ENCODE measurements at regions not wholly inside any gene's neighbourhood (a gene's known extent, or its start where the extent isn't known, plus 50 kb on each side); places are given as distances from the start of the nearest gene placed in this dataset.
A peak's percentile ranks its signal among the peaks of the same experiment; 100 is the strongest.

DNA sequence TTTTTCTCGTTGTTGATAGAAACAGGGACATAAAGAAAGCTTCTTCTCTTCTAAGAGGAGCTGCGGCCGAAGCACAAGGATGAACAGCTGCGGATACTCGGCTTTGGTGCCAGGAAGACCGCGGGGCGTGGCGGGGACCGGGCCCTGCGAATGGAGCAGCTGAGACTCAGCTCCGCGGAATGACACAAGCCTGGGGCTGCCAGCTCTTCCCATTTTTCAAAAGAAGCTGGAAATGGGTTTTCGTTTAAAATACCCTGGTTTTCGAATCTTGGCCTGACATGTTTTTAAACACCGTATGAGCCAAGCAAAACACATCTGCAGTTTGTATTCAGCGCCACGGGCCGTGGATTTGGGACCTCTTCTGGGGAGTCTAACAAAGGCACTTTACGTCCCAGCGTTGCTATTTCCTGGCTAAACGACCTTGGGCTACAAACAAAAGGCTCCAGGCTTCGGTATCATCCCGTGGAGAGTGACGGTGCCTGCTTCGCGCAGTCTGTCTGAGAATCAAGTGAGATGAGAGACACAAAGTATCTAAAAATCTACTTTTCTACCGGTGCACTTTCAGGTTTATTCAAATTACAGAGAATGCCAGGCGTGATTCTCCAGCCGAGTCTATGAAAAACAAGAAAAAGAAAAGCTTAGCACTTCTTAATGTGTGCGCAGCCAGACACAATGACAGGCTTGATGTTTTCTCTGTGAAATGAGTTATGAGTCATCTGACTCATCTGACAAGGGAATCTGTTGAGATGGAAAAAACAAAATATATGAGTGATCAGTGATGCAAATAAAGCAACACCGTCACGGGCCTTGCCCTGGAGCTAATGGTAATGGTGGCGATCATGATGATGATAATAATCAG, 114.0 kb upstream of the TMEM132D start:
- DNase-seq (ENCODE audit: low spot score) = no peak

DNA sequence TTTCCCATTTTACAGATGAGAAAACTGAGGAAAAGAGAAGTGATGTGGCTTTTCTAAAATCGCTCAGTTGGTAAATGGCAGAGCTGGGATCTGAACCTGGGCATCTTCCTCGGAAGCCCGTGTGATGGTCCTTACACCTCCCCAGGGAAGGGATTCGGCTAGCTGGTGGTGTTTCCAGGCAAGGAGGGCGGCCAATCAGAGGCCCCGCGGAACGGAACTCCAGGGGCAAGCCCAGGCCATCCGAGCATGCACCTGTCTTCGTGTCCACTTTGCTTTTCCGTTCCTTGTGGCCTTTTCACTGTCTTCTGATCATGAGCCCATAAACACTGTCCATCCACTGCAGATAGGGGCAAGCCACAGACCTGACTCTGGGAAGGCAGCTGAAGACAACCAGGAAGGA, 114.8 kb upstream of the TMEM132D start:
- DNase-seq (ENCODE audit: low spot score) = no peak

DNA sequence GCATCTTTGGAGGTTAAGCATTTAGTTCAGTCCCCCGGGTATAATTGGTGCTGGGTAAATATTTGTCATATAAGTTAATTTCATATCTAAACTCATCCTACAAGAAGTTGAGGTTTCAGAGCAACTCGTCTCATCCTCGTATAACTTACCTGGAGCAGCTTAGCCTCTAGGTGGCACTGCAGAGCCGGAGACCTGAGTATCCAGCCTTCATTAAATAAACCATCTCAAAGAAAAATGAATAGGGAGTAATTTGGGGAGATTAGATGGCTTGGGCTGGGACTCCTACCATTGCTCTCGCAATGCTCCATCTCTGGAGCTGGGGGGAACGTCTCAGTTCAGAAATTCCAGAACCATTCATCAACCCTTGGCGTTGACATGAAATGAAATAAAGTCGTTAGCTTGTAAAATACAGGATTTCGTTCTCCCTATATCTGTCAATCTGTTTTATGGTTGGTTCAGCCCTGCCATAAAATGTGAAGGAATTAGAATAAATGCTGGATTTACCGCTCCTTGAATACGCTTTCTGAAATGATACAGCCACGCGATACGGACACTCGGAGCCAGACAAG, 122.9 kb upstream of the TMEM132D start:
- DNase-seq (ENCODE audit: low spot score) = no peak

DNA sequence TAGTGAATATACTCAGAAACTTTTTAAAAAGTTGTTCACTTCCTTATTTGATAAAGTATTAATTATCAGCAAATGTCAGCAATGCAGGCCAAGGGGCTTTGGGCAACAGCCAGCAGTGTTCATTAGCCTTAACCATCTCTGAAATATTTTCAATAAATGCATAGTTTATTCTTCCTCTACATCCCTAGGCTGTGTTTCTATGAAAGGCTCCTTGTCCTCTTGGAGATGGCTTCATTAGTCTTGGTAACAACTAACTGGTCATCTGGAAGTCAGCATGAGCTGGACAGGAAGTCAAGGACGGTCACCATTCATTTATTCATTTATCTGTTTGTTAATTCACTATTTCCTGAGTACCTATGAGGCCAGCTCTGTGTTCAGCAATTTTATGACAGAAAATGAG, 124.0 kb upstream of the TMEM132D start:
- DNase-seq (ENCODE audit: low spot score) = no peak

DNA sequence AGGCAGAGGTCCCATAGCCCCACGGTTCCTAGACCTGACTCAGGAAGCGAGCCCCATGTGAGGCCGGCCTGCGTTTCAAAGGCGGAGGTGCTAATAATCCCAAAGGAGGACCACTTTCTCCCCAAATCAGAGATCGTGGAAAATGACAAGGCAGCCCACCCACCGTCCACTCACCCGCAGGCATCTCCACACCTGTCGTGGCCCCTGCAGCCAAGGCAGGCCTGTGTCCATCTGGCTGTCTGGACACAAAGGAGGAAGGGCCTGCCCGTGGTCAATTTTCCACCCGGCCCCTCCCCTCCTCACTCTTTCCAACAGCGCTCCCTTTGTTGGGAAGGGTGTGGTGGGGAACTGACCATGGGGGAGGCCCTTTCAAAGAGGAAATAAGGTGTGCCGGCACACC, 125.3 kb upstream of the TMEM132D start:
- DNase-seq (ENCODE audit: low spot score) = no peak

DNA sequence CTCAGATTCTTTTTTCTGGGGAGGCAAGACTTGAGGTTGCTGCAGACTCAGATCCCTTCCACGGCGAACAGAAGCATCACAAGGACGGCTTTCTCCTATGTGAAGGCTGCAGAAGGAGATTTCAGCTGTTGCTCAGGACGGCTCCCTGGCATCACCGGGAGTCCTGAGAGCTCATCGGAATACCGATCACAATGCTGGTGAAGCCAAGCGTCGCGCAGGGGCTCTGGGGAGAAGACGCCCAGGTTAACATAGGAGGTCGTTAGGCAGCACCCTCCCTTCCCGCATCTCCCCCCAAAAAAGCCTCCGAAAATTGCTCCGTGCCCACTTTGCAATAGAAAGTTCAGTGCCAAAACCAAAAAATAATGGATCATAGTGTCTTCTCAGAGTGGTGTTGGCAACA, 127.2 kb upstream of the TMEM132D start:
- no peak for DNase-seq (ENCODE audit: low spot score)

DNA sequence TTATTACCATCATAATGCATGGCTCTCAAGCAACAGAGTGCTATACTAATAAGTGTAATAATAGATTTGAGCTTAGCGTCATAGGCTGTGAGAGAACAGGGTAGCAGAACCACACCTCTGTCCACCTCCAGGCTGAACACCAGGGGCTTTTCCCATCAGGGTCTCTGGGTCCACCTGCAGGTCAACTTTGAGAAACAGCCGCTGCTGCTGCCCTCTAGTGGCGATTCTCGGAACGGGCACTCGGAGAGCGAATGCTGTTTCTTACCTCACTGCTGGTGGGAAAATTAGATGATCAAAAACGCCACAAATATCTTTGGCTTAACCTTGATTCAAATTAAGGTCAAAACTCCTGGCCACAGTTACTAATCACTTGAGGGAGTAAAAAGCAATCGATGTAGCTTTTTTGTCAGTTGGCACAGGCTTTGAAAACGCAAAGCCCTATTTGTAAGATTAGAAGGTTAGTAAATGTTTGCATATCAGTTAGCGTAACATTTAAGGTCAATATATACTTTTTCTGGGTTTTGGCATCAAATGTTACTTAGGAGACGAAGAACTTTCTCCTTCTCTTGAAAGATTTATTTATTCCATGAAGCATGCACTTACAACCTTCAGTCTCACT, 127.9 kb upstream of the TMEM132D start:
- peak; percentile 26 for DNase-seq (ENCODE audit: low spot score)

DNA sequence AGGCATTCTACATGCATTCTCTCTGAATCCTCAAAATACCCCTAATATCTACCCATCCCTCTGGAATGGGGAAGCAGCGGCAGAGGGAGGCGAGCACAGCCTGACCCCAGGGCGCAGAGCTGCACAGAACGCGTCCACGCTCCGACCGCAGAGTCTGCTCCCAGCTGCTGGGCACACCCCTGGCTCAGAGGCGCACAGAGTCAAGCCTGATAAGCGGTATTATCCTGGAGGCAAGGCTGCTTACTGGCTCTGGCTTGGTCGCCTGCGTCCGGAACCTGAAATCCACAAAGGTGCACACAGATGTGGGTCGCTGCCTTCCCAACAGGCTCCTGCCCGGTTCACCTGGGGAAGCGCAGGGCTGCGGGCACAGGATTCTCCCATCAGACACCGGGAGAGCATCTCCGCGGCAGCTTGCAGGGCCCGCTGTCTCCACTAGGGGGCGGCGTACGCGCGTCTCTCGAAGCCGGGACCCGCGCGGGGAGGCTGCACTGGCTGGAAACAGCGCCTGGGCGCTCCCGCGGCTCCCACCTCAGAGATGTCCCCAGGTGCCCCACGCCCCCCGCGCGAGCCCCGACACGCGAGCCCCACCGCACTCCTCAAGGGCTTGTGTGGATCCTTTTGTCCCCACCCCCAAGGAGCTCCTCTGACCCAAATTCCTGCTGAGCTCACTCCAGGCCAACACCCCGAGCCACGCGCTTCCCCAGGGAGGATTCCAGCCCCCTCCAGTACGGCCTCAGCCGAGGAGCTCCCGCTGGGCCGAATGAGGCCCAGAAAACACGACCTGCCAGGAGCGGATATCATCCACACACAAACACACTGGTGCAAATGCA, 120.1 kb upstream of the FZD10 start:
- DNase-seq (ENCODE audit: low spot score) = peak; percentile 48

DNA sequence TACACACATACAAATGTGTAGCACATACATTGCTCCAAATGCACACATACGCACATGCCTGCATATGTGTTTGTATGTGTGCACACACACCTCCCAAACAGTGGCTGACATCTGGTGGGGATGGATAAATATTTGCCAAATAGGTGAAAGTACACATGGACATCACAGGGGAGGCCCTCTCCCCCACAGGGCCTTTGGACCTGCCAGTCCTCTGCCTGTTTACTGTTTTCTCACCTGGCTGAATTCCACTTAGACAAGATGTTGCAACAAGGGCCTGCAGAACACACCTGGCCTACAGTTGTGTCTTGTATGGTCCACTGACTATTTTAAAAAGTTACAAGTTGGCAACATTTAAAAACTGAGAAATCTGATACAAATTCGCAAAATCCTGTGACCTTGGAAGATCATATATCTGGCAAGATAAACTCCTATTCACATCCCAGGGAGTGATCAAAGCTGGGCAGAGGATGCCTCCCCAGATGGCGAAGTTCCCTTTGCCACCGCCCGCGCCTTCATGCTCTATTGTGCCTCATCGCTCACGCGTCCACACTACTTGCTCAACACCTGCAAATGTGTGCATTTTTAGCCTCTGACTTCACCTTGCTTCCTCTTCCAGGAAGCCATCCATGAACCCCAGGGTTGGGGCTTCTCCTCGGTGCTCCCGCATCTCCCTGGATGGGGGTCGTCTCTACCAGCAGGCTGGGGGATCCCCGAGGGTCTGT, 118.4 kb upstream of the FZD10 start:
- no peak for DNase-seq (ENCODE audit: low spot score)

DNA sequence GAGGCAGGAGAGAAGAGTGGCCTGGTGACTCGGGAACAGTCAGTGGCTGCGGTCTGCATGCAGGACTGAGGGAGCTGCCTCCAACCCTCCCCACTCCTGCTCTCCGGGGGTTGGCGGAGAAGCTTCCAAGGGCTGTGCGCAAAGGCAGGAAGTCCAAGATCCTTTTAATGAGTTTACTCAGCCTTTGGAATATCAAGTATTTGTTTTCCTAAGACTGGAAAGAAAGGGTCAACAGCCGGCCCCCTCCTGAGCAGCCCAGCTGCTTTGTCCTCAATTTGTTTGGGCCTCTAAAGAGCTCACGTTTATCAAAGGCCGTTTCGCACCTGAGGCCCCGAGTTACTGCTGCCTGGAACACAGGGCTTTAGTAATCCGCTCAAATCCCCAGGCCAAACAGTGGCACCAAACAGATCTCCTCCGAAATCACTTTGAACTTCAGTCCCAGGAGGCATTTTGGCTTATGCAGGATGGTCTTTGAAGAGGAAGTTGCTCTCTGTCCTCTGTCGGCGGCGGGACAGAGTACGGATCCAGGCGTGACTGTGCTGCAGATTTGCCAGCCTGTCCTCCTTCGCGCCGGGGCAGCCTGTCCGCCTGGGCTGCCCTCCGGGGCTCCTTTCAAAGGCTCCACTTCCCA, 117.2 kb upstream of the FZD10 start:
- no peak for DNase-seq (ENCODE audit: low spot score)

DNA sequence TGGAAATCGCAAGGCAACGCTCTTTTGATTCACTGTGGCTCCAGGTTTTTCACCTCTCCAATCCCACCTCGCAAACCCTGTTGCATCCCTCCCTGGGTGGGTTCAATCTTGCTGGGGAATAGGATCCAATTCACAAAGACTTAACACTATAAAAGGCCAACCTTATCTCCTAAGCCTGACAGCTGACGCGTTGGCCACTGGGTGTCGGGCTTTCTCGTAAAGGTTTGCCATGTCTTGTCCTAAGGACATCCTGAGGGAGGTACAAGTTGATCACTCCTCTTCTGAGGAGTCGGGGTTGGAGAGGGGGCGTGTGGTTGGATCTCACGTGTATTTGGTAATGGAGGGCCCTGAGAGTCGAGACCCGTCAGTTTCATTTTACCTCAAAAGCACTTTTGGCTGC, 112.6 kb upstream of the FZD10 start:
- DNase-seq (ENCODE audit: low spot score) = no peak

DNA sequence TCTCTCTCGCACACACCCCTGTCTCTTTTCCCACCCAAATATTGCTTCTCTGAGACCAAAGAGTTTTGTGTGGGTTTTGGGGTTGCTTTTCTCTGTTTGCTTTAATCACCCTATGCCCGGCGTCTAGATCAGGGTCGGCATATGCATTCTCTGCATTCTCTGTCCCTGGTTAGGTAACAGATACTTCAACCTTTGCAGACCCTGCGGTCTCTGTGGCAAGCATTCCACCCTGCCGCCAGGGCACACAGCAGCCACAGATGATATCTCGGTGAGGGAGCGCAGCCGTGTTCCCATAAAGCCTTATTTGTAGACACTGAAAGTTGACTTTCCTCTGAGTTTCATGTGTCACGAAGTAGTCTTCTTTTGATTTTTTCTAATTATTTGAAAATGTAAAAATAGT, 110.4 kb upstream of the FZD10 start:
- DNase-seq (ENCODE audit: low spot score) = no peak

DNA sequence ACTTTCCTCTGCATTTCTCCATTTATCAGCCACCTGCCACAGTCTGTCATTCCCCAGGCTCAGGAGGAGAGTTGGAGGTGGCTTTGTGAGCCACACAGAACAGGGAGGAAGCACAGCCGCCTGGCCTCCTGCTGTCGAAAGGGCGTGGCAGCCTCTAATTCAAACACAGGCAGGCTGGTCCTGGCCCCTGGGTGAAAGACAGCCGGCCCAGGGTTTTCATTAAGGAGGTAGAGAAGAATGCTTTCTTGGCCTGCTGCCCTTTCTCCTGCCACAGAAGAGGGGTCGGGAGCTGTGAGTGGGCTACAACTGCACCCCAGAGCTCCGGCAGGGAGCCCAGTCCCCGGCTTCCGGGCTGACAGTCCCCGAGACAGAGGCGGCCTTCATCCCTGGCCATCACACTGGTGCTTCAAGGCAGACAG, 108.6 kb upstream of the FZD10 start:
- no peak for DNase-seq (ENCODE audit: low spot score)

DNA sequence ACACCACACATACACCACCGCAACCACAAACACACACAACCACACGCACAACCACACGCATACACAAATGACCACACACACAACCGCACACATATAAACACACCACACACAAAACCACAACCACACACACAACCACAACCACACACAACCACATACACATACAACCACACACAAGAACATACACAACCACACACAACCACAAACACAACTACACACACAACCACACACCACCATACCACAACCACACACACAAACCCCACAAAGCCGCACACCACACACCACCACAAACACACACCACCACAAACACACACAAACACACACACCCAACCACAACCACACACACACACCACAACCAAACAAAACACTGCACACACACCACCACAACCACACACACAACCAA, 107.5 kb upstream of the FZD10 start:
- no peak for DNase-seq (ENCODE audit: low spot score)

DNA sequence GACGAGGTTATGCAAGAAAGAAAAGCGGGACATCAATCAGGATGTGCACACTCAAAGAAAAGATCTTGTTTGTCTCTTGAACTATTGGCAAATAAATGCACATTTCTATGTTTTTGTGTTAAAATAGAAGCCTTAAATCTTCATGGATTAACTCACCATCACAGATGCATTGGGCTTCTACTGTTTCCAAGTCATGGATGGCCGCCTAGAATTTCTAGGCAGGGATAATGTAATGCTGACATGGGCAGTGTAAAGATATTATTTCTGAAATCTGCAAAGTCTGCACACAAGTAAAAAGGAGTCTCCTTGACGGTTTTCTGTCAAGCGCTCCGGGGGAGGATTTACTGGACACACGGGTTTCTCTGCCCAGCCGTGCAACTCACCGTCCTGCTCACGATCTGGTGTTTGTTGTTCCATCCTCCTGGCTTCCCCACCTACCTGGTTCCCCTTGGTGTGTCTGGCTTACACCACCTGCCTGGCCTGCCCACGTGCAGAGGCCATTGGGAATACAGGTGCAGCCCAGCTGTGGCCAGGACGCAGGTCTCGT, 103.3 kb upstream of the FZD10 start:
- DNase-seq (ENCODE audit: low spot score) = no peak

DNA sequence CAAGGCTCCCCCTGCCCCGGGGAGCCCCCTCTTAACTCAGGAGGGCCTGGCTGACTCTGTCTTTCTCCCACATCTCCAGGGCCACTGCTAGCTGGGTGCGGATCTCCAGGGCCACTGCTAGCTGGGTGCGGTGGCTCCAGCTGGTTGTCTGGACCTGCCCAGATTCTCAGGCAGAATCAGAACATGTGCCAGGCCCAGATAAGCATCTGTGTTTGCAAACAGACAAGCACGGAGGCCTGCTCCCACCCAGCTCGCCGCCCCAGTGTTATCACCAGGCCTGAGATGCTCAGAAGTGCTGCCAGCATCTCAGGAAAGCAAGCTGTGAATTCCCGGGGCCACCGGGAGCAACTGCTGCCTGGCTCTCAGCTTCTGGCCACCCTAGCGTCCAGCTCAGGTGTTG, 98.4 kb upstream of the FZD10 start:
- DNase-seq (ENCODE audit: low spot score) = no peak

DNA sequence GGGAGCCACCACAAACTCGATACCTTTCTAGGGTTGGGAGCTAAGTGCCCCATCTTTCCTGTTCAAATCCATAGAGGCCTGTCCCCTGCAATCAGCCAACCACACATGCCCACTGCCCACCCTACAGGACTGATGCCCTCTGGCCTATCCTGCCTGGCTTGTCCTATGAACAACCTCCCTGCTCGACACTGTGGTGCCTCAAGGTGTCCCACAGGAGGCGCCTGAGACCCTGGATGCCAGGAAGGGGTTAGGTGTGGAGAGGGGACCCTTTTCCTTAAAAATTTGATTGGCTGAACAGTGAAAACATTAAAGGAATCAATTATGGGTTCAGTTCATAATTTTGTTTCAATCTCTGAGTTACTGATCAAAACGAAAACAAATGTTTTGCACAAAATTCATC, 97.3 kb upstream of the FZD10 start:
- DNase-seq (ENCODE audit: low spot score) = no peak

DNA sequence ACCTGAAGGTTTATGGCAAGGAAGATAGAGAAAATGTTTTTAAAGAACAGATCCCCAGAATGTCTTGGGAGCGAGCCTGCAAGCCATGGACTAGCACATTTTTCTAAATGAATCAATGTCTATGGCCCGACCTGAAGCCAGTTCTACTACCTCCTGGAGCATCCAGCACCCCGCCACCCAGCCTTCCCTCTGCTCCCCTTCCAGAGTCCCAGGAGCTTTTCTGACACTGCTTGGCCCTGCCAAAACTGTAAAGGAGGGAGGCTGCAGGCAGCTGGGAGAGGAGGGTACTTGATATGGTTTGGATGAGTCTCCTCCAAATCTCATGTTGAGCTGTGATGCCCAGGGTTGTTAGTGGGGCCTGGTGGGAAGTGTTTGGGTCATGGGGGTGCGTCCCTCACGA, 95.5 kb upstream of the FZD10 start:
- DNase-seq (ENCODE audit: low spot score) = no peak

DNA sequence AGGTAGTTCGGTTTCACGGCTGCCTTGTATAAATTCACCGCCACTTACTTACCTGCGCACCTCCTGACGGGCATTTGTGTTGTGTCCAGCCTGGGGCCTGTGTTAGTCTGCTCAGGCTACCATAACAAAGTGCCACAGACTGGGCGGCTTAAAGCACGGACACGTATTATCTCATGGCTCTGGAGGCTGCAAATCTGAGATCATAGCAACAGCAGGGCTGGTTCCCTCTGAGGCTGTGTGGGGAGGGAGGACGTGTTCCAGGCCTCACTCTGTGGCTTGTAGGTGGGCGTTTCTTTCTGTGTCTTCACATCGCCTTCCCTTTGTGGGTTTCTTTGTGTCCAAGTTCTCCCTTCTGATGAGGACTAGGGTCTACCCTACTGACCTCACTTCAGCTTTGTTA, 93.5 kb upstream of the FZD10 start:
- peak; percentile 33 for DNase-seq (ENCODE audit: low spot score)

DNA sequence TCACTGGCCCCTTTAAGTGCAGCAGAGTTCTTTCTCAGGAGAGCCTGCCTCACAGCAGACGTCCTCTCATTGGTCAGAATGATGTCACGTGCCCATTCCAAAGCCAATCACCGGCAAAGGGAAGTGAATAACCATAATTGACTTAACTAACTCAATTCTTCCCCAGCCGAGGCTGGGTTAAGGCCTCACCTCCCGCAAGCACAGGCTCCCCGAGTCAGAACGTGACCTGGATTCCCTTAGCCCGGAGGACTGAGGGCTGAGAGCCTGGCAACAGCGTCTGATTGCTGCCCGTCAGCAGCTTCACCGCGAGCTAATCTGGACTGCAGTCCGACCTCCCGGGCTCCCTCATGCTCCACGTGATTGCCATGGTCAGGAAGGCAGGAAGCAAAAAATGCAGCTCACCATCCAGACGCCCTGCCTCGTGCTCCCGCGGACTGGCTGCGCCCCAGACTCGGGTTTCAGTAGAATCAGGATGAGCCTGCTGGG, 92.1 kb upstream of the FZD10 start:
- DNase-seq (ENCODE audit: low spot score) = peak; percentile 80

DNA sequence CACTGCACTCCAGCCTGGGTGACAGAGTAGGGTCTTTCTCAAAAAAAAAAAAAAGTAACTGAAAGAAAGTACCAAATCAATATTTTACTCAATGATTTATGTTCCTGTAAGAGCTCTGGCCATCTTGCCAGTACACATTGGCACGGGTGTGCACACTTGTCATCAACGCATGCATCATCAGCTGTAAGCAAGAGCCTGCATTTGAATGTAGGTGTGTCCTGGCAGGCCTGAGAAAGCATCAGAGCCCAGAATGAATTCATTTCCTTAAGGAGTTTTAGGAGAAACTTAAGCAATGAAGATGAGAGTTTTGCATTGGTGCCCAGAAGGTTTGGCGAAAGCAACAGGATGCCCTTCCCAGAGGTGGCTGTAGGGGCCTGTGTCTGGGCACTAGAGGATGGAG, 88.5 kb upstream of the FZD10 start:
- no peak for DNase-seq (ENCODE audit: low spot score)

Data from umbilical cord (tissue), 1 donor.